ENCODE measurements at regions not wholly inside any gene's neighbourhood (a gene's known extent, or its start where the extent isn't known, plus 50 kb on each side); places are given as distances from the start of the nearest gene placed in this dataset.
"Not testable (repeated sequence)": the region's sequence is repeated elsewhere in the genome, so short reads cannot be mapped to it uniquely, and the experiment has no call there.

DNA sequence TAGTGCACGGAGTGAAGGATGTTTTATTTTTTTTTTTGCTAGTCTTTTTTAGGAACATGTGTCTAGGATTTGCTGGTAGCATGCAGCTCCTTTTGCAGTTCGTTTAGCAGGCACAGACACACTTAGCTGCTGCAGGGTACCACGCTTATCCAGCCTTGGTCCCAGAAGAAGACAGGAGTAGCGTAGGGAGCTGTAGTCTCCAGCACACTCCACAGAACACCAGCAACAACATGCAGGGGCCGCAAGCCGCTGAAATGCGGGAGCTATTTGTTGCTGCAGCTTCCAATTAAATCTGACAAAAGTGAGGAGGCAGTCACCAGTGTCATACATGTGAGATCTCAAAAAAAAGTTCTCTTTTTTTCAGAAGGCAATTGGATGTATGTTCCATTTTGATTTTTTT, 486.2 kb upstream of the KLF6 start:
- DNase-seq = no peak
- H3K4me1 ChIP-seq = no peaks in the 10 kb centered on the region
- H3K27ac ChIP-seq = no peak overlapping the region
- no peak overlapping the region for H3K4me3 ChIP-seq
- H3K36me3 ChIP-seq = no peaks in the 10 kb centered on the region
- no peaks in the 10 kb centered on the region for H3K27me3 ChIP-seq
- H3K9me3 ChIP-seq (replicated peaks) = no peaks in the 10 kb centered on the region

DNA sequence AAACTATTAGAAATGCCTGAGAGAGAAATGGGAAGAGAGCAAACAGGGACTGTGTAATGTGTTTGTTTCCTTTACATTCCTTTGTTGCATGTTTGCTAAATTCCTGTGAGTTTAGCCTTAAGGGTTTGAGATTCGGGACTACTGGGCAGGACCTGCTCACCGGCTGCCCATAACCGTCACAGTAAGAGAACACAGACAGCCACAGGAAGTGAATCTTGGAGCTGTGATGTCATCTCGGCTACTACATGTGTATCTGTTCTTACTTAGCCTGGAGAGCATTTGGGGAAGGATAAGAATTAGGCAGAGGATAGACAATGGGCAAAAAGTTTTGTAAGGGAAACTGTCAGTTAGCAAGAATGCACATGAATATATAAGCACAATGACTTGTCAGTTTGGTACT, 485.1 kb upstream of the KLF6 start:
- H3K36me3 ChIP-seq = no peaks in the 10 kb centered on the region
- no peaks in the 10 kb centered on the region for H3K4me1 ChIP-seq
- H3K27ac ChIP-seq = no peak overlapping the region
- no peaks in the 10 kb centered on the region for H3K27me3 ChIP-seq
- peak; percentile 22 to 46 for DNase-seq
- no peaks in the 10 kb centered on the region for H3K9me3 ChIP-seq (replicated peaks)
- H3K4me3 ChIP-seq = no peak overlapping the region

DNA sequence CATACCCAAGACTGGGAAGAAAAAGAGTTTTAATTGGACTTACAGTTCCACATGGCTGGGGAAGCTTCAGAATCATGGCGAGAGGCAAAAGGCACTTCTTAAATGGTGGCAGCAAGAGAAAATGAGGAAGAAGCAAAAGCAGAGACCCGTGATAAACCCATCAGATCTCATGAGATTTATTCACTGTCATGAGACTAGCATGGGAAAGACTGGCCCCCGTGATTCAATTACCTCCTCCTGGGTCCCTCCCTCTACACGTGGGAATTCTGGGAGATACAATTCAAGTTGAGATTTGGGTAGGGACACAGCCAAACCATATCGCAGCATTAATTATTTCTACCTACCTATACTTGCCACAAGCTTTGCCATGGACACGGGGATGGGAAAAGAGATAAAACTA, 483.5 kb upstream of the KLF6 start:
- H3K4me3 ChIP-seq; H3K27ac ChIP-seq; H3K27me3 ChIP-seq; H3K36me3 ChIP-seq; DNase-seq; H3K4me1 ChIP-seq; H3K9me3 ChIP-seq (replicated peaks): not testable (repeated sequence)

DNA sequence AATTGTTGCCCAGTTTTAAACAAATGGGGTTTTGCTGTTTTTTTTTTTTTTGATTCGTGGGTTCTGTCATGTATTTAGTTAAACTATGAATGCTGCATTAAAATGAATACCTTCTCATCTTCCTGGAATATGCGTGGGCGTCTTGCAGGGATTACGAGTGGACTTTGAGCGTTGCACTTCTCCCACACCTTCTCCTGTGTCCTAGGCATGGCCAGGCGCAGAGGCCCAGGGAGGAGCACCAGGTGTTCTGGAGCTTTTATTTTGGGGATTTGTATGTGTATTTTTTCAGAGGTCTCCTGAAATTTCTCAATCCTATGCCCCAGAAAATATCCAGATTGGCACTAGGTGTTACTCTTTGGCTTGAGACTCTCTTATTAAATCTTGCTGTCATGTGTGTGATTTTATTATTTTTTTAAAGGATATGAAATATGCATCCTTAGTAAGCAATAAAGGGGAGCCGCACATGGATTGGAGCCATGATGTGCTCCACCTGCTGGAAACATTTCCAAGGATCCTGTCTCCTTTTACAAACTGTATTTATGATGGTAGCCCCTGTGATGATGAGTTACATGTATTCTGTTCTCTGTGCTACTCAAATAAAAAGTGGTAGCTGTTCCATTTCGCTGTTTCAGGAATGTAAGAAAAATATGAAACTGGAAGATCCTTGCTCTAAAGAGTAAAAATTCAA, 482.2 kb upstream of the KLF6 start:
- Histone ChIP-seq H3K4me3 (no peak overlapping the region), H3K27ac (no peak overlapping the region), H3K27me3 (no peaks in the 10 kb centered on the region), H3K4me1 (no peaks in the 10 kb centered on the region), H3K9me3 (replicated peaks) (no peaks in the 10 kb centered on the region), H3K36me3 (no peaks in the 10 kb centered on the region)
- no peak for DNase-seq

DNA sequence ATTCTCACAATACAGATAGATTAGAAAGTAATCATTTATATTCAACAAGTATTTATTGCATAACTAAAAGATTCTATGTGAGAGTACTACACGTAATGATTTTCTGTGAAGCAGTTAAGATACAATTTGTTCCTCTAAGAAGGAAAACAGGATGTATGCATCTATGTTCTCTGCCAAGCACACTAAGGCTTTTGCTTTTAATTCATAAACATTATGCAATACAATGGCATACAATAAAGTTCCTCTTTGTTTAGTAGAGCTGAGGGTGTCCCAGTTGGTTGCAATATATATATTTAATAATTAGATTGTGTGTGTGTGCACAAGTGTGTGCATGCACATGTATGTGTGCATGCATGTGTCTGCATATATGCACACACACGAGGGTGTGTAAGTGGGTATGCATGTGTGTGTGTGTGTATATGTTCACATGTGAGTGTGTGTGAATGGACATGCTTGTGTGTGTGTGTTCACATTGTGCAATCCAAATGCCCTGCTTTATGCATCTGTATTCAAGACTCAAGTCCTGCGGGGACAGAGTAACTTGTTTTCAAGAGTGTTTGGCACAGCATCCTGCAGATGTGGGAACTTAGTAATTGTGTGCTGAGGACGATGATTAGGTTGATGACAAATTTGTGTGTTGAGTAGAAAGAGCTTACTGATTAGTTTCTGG, 481.5 kb upstream of the KLF6 start:
- Histone ChIP-seq H3K36me3 (no peaks in the 10 kb centered on the region), H3K9me3 (replicated peaks) (no peaks in the 10 kb centered on the region), H3K27ac (no peak overlapping the region), H3K27me3 (no peaks in the 10 kb centered on the region), H3K4me1 (no peaks in the 10 kb centered on the region), H3K4me3 (no peak overlapping the region)
- DNase-seq = no peak

DNA sequence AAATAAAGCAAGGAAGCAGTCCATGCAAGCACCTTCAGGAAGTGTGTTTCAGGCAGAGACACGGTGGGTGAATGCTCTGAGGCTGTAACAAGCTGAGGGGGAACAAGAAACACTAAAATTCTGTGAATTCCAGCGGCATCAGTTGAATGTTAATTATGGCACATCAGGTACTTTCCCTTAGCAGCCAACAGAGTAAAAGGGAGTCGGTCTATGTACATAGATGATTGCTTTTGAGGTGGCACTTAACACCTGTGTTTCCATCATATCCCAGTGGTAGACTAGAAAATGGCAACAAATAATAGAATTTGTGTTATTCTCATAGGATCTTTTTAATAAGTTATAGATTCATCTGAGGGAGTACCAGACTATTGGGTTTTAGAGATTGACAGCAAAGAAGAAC, 481.0 kb upstream of the KLF6 start:
- Histone ChIP-seq H3K27ac (no peak overlapping the region), H3K9me3 (replicated peaks) (no peaks in the 10 kb centered on the region), H3K36me3 (no peaks in the 10 kb centered on the region), H3K4me3 (no peak overlapping the region), H3K4me1 (no peaks in the 10 kb centered on the region), H3K27me3 (no peaks in the 10 kb centered on the region)
- no peak for DNase-seq

DNA sequence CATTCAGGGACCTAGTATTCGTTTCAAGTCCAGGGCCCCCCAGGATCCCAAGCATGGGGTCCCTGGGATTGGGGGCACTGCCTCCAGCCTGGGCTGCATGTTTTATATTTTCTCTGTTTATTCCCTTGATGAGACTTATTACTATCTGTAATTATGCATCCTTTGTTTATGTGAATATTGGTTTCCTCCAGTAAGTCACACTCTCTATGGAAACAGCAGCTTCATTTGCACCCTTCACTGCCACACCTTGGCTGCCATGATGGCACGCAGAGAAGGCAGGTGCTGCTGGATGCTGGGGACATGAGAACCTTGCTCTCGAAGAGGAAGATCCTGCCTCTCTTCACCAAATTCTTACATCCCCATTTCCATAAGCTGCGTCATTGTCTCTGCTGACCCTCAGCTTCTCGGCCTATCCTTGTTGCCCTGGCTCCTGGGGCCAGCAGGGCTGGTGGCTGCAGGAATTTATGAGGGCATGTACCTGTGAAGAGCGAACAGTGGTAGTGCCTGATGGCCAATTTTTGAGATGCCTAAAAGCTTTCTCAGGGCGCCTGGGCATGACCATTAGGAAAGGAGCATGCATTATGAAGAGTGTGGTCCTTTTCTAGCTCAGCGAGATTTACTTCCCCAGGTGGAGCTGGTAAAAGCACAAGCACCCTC, 479.3 kb upstream of the KLF6 start:
- Histone ChIP-seq H3K9me3 (replicated peaks) (no peaks in the 10 kb centered on the region), H3K4me3 (no peak overlapping the region)

DNA sequence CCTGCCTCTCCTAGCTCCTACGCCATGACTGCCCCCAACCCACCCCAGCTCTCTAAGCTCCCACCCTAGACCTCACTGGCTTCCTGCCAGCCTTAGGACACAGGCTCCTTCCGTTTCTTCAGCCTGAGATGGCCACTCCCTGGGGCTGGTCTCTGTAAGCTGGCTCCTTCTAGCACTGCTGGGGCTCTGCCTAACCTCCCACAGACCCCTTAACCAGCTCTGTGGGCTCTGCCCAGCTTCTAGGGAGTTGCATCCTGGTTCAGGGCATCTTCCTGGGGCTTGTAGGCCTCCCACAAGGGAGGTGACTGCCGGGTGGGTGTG, 478.6 kb upstream of the KLF6 start:
- no peak for DNase-seq
- no peaks in the 10 kb centered on the region for H3K36me3 ChIP-seq
- H3K9me3 ChIP-seq (replicated peaks) = no peaks in the 10 kb centered on the region
- no peak overlapping the region for H3K4me3 ChIP-seq
- H3K4me1 ChIP-seq = no peaks in the 10 kb centered on the region
- no peaks in the 10 kb centered on the region for H3K27me3 ChIP-seq
- no peak overlapping the region for H3K27ac ChIP-seq

More for the DNA sequence above, 479.3 kb upstream of the KLF6 start:
- Histone ChIP-seq H3K36me3 (no peaks in the 10 kb centered on the region), H3K27me3 (no peaks in the 10 kb centered on the region), H3K4me1 (no peaks in the 10 kb centered on the region), H3K27ac (no peak overlapping the region)
- no peak for DNase-seq

DNA sequence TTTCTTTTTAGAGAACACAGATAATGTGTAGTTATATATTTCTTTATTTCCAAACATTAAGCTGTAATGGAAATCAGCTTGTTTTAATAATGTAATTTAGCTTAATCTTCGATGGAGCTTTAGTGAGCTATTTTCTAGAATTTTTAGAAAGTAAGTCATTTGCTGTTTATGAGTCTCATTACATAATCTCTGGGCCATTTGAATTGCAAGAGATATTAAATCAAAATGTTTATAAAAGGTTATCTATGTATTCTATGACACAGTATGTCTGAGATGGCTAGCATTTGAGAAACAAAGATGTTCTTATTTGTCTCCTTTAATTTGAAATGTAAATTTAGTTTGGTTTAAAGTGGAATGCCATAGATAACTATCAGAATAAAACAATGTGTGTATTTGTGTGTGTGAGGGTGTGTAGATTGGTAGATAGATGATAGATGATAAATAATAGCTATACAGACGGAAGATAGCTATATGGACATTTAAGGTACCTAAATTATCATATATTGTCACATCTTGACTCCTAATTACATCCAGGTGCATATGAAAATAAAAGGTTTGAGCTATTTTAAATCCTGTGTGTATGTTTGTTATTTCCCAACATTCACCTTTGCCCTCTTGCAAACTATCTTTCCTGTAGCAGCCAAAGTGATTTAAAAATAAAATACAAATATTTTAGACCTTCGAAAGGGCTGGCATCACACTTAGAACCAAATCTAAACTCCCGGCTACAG, 478.0 kb upstream of the KLF6 start:
- H3K27me3 ChIP-seq = no peaks in the 10 kb centered on the region
- H3K36me3 ChIP-seq = no peaks in the 10 kb centered on the region
- H3K4me3 ChIP-seq = no peak overlapping the region
- H3K9me3 ChIP-seq (replicated peaks) = no peaks in the 10 kb centered on the region
- H3K4me1 ChIP-seq = no peaks in the 10 kb centered on the region
- H3K27ac ChIP-seq = no peak overlapping the region
- no peak for DNase-seq

DNA sequence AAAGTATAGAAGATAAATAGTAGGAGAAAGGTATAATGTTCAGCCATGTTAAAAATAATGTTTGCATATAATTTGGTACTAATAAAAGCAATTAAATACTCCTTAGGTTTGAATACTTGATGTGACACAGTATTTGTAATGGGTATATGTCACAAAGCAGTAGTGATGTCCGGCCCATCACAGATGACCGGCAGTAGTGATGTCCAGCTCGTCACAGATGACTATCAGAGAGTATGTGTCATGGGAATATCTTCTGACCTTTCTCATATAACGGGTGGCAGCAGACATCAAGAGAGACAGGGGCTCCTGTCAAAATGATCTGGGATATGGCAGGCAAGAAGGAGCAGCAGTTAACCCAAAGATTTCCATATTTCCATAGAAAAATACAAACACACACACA, 477.4 kb upstream of the KLF6 start:
- H3K36me3 ChIP-seq = no peaks in the 10 kb centered on the region
- H3K9me3 ChIP-seq (replicated peaks) = no peaks in the 10 kb centered on the region
- no peaks in the 10 kb centered on the region for H3K4me1 ChIP-seq
- no peak for DNase-seq
- H3K27me3 ChIP-seq = no peaks in the 10 kb centered on the region
- H3K27ac ChIP-seq = no peak overlapping the region
- no peak overlapping the region for H3K4me3 ChIP-seq

DNA sequence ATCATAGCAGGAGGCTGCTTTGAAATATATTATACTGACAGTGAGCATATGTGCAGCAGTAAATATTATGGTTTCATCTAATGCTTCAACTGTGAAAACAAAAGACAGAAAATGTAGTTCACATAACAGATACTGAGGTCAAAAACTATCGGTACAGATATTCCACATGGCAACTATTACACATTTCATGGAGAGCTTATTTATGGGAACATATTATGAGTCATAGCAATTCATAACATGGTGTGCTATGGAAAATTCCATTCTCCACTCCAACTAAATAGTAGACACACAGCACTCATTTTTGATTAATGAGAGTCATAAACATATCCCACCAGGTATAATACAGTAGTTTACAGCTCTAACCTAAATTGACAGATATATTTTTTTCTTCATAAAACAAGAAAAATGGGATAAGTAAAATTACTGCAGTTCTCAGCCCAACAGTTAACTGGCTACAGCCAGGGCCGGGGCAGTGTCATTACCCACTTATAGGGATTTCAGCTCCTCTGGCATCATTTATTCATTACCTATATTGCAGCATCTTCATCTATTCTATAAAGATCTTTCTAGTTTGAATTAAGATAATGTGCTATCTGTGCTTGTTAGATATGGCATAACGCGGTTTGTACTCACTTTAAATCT, 475.6 kb upstream of the KLF6 start:
- H3K27ac ChIP-seq = no peak overlapping the region
- H3K27me3 ChIP-seq = no peaks in the 10 kb centered on the region
- DNase-seq = no peak
- H3K9me3 ChIP-seq (replicated peaks) = no peaks in the 10 kb centered on the region
- H3K4me3 ChIP-seq = no peak overlapping the region
- no peaks in the 10 kb centered on the region for H3K36me3 ChIP-seq
- H3K4me1 ChIP-seq = no peaks in the 10 kb centered on the region

DNA sequence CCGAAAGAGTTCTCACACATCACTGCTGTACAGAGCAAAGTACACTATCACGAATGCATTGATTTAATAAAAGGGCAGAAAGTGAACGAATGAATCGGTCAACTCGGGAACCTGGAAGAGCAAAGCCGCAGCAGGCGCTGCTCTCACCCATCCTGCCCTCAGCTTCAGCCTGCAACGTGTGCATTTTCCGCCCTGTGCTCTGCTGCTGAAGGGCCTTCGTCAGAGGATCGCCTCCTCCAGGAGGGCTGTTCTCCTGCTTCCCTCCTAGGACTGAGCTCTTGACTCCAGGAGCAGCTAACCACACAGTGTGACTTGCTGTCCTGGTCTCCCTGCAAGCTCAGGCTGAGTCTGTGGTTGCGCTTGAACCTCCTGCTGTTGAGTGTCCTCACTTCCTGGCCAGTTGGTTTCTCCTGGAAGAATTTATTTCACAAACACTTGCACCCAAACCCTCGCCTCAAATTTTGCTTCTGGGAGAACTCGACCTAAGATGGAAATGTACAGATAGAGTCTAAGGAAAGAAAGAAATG, 473.0 kb upstream of the KLF6 start:
- Histone ChIP-seq H3K27ac (no peak overlapping the region), H3K9me3 (replicated peaks) (no peaks in the 10 kb centered on the region), H3K27me3 (no peaks in the 10 kb centered on the region), H3K36me3 (no peaks in the 10 kb centered on the region), H3K4me3 (no peak overlapping the region), H3K4me1 (no peaks in the 10 kb centered on the region)
- no peak for DNase-seq

DNA sequence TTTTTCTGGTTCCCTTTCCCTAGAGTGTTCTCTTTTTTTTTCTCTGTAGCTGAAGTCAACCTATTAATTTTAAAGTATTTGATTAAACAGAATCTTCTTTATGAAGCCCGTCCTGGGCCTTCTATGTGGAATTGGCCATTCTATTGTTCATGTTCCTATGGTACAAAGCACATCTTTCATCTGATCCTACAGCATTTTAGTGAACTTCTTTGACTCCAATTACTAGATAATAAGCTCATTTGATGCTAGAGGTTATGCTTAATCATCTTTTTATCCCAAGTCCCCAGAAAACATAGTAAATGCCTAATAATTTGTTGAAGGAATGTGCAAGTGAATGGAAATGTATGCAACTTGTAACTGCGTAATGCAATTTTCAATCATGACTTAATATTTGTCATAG, 472.0 kb upstream of the KLF6 start:
- Histone ChIP-seq H3K36me3 (no peaks in the 10 kb centered on the region), H3K4me3 (no peak overlapping the region), H3K9me3 (replicated peaks) (no peaks in the 10 kb centered on the region), H3K4me1 (no peaks in the 10 kb centered on the region), H3K27me3 (no peaks in the 10 kb centered on the region), H3K27ac (no peak overlapping the region)
- DNase-seq = no peak

DNA sequence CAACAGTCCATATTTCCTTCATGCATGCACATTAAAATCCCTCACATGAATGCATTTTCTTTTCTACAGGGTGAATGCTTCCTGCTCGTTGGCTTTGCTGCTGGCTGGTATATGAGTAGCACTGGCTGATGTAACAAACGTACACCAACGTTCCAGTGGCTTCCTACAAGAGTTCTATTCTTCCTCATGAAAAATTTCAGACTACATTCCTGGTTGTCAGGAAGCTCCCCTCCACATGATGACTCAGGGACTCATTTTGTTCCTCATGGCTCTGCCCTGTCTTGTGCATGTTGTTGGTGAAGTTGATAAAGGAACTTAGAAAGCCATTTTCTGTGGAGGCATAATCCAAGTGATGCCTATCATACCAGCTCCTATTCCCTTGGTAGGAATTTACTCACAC, 470.7 kb upstream of the KLF6 start:
- H3K4me3 ChIP-seq = no peak overlapping the region
- no peak for DNase-seq
- H3K4me1 ChIP-seq = no peaks in the 10 kb centered on the region
- H3K27me3 ChIP-seq = no peaks in the 10 kb centered on the region
- H3K9me3 ChIP-seq (replicated peaks) = no peaks in the 10 kb centered on the region
- H3K36me3 ChIP-seq = no peaks in the 10 kb centered on the region
- H3K27ac ChIP-seq = no peak overlapping the region
